Karpas-422 (cell line): ENCODE measurements at regions not wholly inside any gene's neighbourhood (a gene's known extent, or its start where the extent isn't known, plus 50 kb on each side); places are given as distances from the start of the nearest gene placed in this dataset.

ENCODE experiments used
- DNase-seq: peaks from one replicate; pipeline ENCODE4 v3.0.0-alpha.2; 2015
- H2AFZ ChIP-seq: fragments of 200-600 bp; sonication (generic); 2 replicates; pipeline ENCODE4 v1.6.1; 2014; ENCODE audit warnings: antibody characterized with exemption, low read length, mixed read lengths
- H3K27ac ChIP-seq: fragments of 200-600 bp; sonication (generic); 2 replicates; pipeline ENCODE4 v1.5.1; 2014; ENCODE audit warnings: mild to moderate bottlenecking, low read length, moderate library complexity
- H3K27me3 ChIP-seq: fragments of 200-600 bp; sonication (generic); 2 replicates; pipeline ENCODE4 v1.6.1; 2014; ENCODE audit warnings: low read length, mixed read lengths
- H3K36me3 ChIP-seq: fragments of 200-600 bp; sonication (generic); 2 replicates; pipeline ENCODE4 v1.6.1; 2014; ENCODE audit warnings: low read length, mixed read lengths; ENCODE audit not compliant: insufficient read depth
- H3K4me1 ChIP-seq: fragments of 200-600 bp; sonication (generic); 2 replicates; pipeline ENCODE4 v1.6.1; 2014; ENCODE audit warnings: mild to moderate bottlenecking, low read length, mixed read lengths
- H3K4me2 ChIP-seq: fragments of 200-600 bp; sonication (generic); 2 replicates; pipeline ENCODE4 v1.6.1; 2014; ENCODE audit warnings: low read length, low read depth, mild to moderate bottlenecking; ENCODE audit not compliant: poor library complexity, severe bottlenecking
- H3K4me3 ChIP-seq: fragments of 200-600 bp; sonication (generic); 2 replicates; pipeline ENCODE4 v1.5.1; 2014; ENCODE audit warnings: mild to moderate bottlenecking, antibody characterized with exemption, low read length, mixed read lengths
- H3K79me2 ChIP-seq: fragments of 200-600 bp; sonication (generic); 2 replicates; pipeline ENCODE4 v1.6.1; 2014; ENCODE audit warnings: mild to moderate bottlenecking, low read length, mixed read lengths
- H3K9ac ChIP-seq: fragments of 200-600 bp; sonication (generic); 2 replicates; pipeline ENCODE4 v1.6.0; 2014; ENCODE audit warnings: low read length
- H3K9me2 ChIP-seq: fragments of 200-600 bp; sonication (generic), shearing (Covaris generic); replicated peaks from 2 replicates; pipeline ENCODE4 v1.6.0; 2014; ENCODE audit warnings: mild to moderate bottlenecking, low read length, moderate library complexity; ENCODE audit not compliant: insufficient read depth
- H3K9me3 ChIP-seq: fragments of 300-700, 200-600 bp; sonication (generic); 2 replicates; pipeline ENCODE4 v1.6.1; 2014; ENCODE audit warnings: low read length, mixed read lengths
- H4K20me1 ChIP-seq: fragments of 200-600 bp; sonication (generic); 2 replicates; pipeline ENCODE4 v1.6.1; 2014; ENCODE audit warnings: mild to moderate bottlenecking, antibody characterized with exemption, low read length, low read depth; ENCODE audit not compliant: insufficient read depth

DNA sequence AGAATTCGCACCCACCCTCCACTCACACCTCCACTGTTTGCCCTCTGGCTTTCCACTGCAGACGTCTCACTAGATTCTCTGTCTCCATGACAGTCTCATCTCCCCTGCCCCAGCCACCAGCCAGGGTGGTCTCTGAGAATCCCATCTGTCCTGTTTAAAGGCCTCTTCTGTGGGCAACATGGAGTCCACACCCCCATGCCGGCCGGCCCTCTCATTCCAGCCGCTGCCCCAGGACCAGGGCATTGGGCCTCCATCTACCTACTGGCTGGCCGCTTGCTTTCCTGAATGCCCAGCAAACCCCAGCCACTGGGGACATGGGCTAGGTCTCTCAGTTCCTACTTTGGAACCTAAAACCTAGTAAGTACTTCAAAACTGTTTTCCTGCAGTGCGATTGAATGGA, 65.6 kb upstream of the RUFY1 start:
- H3K36me3 ChIP-seq = no peaks in the 10 kb centered on the region
- no peaks in the 10 kb centered on the region for H4K20me1 ChIP-seq
- H3K79me2 ChIP-seq = no peaks in the 10 kb centered on the region
- H3K4me1 ChIP-seq = peaks cover 4% of the 10 kb centered on the region
- no peak overlapping the region for H3K4me2 ChIP-seq
- H3K27me3 ChIP-seq = no peaks in the 10 kb centered on the region
- H3K9me2 ChIP-seq = no peaks in the 10 kb centered on the region
- no peaks in the 10 kb centered on the region for H3K9me3 ChIP-seq
- no peak for DNase-seq
- H3K9ac ChIP-seq = no peak overlapping the region
- H3K27ac ChIP-seq = no peak overlapping the region
- no peak overlapping the region for H2AFZ ChIP-seq
- no peak overlapping the region for H3K4me3 ChIP-seq

- Histone ChIP-seq H3K36me3 (no peaks in the 10 kb centered on the region), H3K4me3 (no peak overlapping the region), H3K27me3 (no peaks in the 10 kb centered on the region), H3K4me1 (peaks cover 4% of the 10 kb centered on the region), H3K9me2 (no peaks in the 10 kb centered on the region), H3K79me2 (no peaks in the 10 kb centered on the region), H2AFZ (no peak overlapping the region), H3K4me2 (no peak overlapping the region), H3K9me3 (no peaks in the 10 kb centered on the region), H3K27ac (no peak overlapping the region), H4K20me1 (no peaks in the 10 kb centered on the region), H3K9ac (no peak overlapping the region)
- no peak for DNase-seq
Measured at GRCh38 chr5:179484201-179484600, 66.2 kb upstream of the RUFY1 start.

- peaks cover 10% of the 10 kb centered on the region for H3K4me1 ChIP-seq
- no peaks in the 10 kb centered on the region for H3K79me2 ChIP-seq
- H3K9me2 ChIP-seq = no peaks in the 10 kb centered on the region
- H3K36me3 ChIP-seq = no peaks in the 10 kb centered on the region
- no peak overlapping the region for H2AFZ ChIP-seq
- H4K20me1 ChIP-seq = no peaks in the 10 kb centered on the region
- no peak overlapping the region for H3K9ac ChIP-seq
- H3K9me3 ChIP-seq = no peaks in the 10 kb centered on the region
- H3K4me3 ChIP-seq = no peak overlapping the region
- no peak for DNase-seq
- H3K4me2 ChIP-seq = no peak overlapping the region
- no peak overlapping the region for H3K27ac ChIP-seq
- no peaks in the 10 kb centered on the region for H3K27me3 ChIP-seq
Measured at GRCh38 chr5:179478624-179479023, 71.7 kb upstream of the RUFY1 start.

DNA sequence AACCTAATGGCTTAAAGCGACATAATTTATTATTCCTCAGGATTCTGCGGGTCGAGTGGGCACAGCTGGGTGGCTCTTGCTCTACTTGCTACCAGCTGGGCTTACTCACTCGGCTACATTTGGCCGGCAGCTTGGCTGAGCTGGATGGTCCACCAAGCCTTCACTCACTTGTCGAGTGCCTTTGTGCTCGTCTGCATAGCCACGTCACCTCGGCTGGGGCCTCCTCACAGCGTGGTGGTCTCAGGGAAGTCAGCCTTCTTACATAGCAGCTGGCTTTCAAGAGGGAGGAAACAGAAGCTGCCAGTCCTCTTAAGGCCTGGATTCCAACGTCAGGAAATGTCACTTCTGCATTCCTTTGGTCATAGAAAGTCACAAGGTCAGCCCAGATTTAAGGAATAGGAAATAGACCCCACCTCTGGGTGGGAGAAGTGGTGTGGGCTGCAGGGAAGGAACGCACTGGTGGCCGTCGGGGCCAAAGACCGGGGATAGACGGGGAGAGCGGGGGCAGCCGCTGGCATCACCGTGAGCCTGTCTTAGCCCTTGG, 75.1 kb upstream of the RUFY1 start:
- H3K79me2 ChIP-seq = no peaks in the 10 kb centered on the region
- H3K9me2 ChIP-seq = no peaks in the 10 kb centered on the region
- no peak overlapping the region for H3K27ac ChIP-seq
- H2AFZ ChIP-seq = no peak overlapping the region
- H4K20me1 ChIP-seq = no peaks in the 10 kb centered on the region
- no peaks in the 10 kb centered on the region for H3K27me3 ChIP-seq
- H3K4me2 ChIP-seq = peak overlapping the region; percentile 41
- no peak overlapping the region for H3K4me3 ChIP-seq
- peaks cover 10% of the 10 kb centered on the region for H3K4me1 ChIP-seq
- H3K9me3 ChIP-seq = no peaks in the 10 kb centered on the region
- H3K9ac ChIP-seq = no peak overlapping the region
- no peaks in the 10 kb centered on the region for H3K36me3 ChIP-seq
- no peak for DNase-seq

- Histone ChIP-seq H3K4me3 (no peak overlapping the region), H4K20me1 (no peaks in the 10 kb centered on the region), H3K79me2 (no peaks in the 10 kb centered on the region), H3K27ac (no peak overlapping the region), H3K36me3 (no peaks in the 10 kb centered on the region), H3K9me3 (no peaks in the 10 kb centered on the region), H3K9me2 (no peaks in the 10 kb centered on the region), H3K27me3 (no peaks in the 10 kb centered on the region), H2AFZ (no peak overlapping the region), H3K4me2 (no peak overlapping the region), H3K9ac (no peak overlapping the region), H3K4me1 (peaks cover 10% of the 10 kb centered on the region)
- no peak for DNase-seq
Measured at GRCh38 chr5:179472641-179473040, 77.7 kb upstream of the RUFY1 start.

DNA sequence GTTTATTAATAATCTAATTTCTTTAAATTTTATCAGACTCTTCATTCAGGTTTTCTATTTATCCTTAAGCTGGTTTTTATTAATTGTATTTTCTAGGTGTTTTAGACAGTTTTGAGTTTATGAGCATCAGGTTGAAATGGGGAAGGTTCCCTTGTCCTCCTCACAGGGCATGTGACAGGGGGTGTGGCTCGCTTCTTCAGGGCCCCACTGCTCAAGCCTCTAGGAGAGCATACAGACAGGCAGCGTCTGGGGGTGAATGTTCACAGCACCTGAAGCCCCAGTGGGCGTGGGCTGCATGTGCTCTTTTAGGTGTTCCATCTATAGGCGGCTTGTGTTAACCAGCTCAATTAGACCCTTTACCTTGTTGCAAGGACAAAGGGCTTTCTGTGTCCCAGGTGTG, 78.2 kb upstream of the RUFY1 start:
- Histone ChIP-seq H3K79me2 (no peaks in the 10 kb centered on the region), H3K27me3 (no peaks in the 10 kb centered on the region), H3K36me3 (no peaks in the 10 kb centered on the region), H3K4me3 (no peak overlapping the region), H3K27ac (no peak overlapping the region), H4K20me1 (no peaks in the 10 kb centered on the region), H3K9me2 (no peaks in the 10 kb centered on the region), H3K4me2 (no peak overlapping the region), H3K9me3 (no peaks in the 10 kb centered on the region), H3K9ac (no peak overlapping the region), H2AFZ (no peak overlapping the region), H3K4me1 (peaks cover 10% of the 10 kb centered on the region)
- no peak for DNase-seq

DNA sequence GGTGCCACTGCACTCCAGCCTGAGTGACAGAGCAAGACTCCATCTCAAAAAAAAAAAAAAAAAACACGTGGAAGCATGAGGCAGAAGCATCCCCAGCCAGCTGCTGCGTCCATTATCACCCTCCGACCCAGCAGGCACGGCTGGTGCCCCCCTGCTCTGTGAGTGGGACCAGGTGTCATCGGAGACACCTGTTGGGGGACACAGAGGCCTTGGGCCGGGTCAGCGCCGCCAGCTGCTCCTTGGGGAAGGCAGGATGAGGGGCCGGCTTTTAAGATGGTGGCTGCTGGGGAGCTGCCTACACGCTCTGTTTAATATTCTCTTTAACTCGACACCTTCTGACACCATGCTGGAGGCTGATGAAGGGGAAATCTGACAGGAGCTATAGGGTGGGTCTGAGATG, 80.2 kb upstream of the RUFY1 start:
- Histone ChIP-seq H3K9me2 (no peaks in the 10 kb centered on the region), H3K4me2 (no peak overlapping the region), H3K4me1 (peaks cover 6% of the 10 kb centered on the region), H3K4me3 (no peak overlapping the region), H3K79me2 (no peaks in the 10 kb centered on the region), H3K27me3 (no peaks in the 10 kb centered on the region), H3K27ac (no peak overlapping the region), H3K9ac (no peak overlapping the region), H3K36me3 (no peaks in the 10 kb centered on the region), H3K9me3 (no peaks in the 10 kb centered on the region), H4K20me1 (no peaks in the 10 kb centered on the region), H2AFZ (no peak overlapping the region)
- no peak for DNase-seq

DNA sequence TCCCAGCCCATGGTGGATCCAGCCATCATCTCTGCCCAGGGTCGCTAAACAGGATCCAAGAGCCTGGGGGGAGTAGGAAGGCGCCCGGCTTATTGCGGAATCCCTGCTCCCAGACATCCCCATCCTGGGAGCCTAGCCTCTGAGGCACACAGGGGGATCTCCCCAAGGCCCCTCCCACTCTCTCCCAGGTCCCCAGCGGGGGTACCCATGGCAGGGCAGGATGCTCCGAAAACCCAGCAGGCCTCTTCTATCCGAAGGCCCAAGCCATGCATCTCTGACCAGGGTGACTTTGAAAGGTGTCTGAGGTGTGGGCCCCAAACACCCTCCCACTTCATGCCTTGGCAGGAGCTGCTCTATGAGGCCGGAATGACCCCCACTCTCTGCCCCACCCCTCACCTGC, 81.7 kb upstream of the RUFY1 start:
- Histone ChIP-seq H4K20me1 (no peaks in the 10 kb centered on the region), H3K36me3 (no peaks in the 10 kb centered on the region), H3K4me3 (no peak overlapping the region), H2AFZ (no peak overlapping the region), H3K9ac (no peak overlapping the region), H3K9me3 (no peaks in the 10 kb centered on the region), H3K9me2 (no peaks in the 10 kb centered on the region), H3K4me1 (no peaks in the 10 kb centered on the region; the same call in 1 of the 2 replicates), H3K79me2 (no peaks in the 10 kb centered on the region), H3K27ac (no peak overlapping the region), H3K4me2 (no peak overlapping the region), H3K27me3 (no peaks in the 10 kb centered on the region)
- DNase-seq = no peak

GRCh38 chr5:179467441-179467840, 82.9 kb upstream of the RUFY1 start:
- H3K9me2 ChIP-seq = no peaks in the 10 kb centered on the region
- no peak overlapping the region for H2AFZ ChIP-seq
- H3K9me3 ChIP-seq = no peaks in the 10 kb centered on the region
- H4K20me1 ChIP-seq = no peaks in the 10 kb centered on the region
- no peak for DNase-seq
- no peak overlapping the region for H3K9ac ChIP-seq
- no peak overlapping the region for H3K27ac ChIP-seq
- no peaks in the 10 kb centered on the region for H3K79me2 ChIP-seq
- H3K36me3 ChIP-seq = no peaks in the 10 kb centered on the region
- H3K4me2 ChIP-seq = no peak overlapping the region
- H3K4me1 ChIP-seq = no peaks in the 10 kb centered on the region; the same call in 1 of the 2 replicates
- no peaks in the 10 kb centered on the region for H3K27me3 ChIP-seq
- no peak overlapping the region for H3K4me3 ChIP-seq
